AG04449 (cell line): ENCODE measurements at regions not wholly inside any gene's neighbourhood (a gene's known extent, or its start where the extent isn't known, plus 50 kb on each side); places are given as distances from the start of the nearest gene placed in this dataset.

Experiments used
- CTCF ChIA-PET: fragments of 350-600 bp; formaldehyde crosslinking; extraction: SDS; loops from one replicate; lab custom pipeline; 2021; ENCODE audit warnings: antibody characterized with exemption; lab: Yijun Ruan, JAX
- POLR2A ChIA-PET: fragments of 400-600, 350-600 bp; formaldehyde crosslinking; extraction: SDS; loops from one replicate; lab custom pipeline; 2020; ENCODE audit warnings: antibody characterized with exemption, inconsistent platforms; lab: Yijun Ruan, JAX
- DNase-seq: peaks from one replicate; pipeline ENCODE4 v3.0.0-alpha.2; 2010; ENCODE audit warnings: low read depth, low spot score
- H3K4me3 ChIP-seq: 2 replicates; pipeline ENCODE4 v1.5.1; 2011; ENCODE audit warnings: low read depth, mild to moderate bottlenecking, control low read depth, low read length
- CTCF ChIP-seq: IDR thresholded peaks from one replicate; pipeline ENCODE4 v1.5.1; 2011; ENCODE audit warnings: mild to moderate bottlenecking, moderate library complexity, low read length, control low read depth, inconsistent platforms; ENCODE audit not compliant: insufficient read depth; ENCODE audit errors: missing control alignments

GRCh38 chr1:106536741-106537140 is 519.7 kb upstream of the PRMT6 start:
- peak; percentile 58 for DNase-seq
- no peak overlapping the region for H3K4me3 ChIP-seq
- ChIA-PET CTCF (no interaction called here), POLR2A (no interaction called here)
- TF ChIP-seq CTCF = no peak

GRCh38 chr1:106548726-106549125 is 507.7 kb upstream of the PRMT6 start:
- CTCF ChIA-PET = no interaction called here
- TF ChIP-seq CTCF = no peak
- POLR2A ChIA-PET = no interaction called here
- no peak for DNase-seq
- no peak overlapping the region for H3K4me3 ChIP-seq

- POLR2A ChIA-PET = no interaction called here
- CTCF ChIA-PET = no interaction called here
These were observed 502.2 kb upstream of the PRMT6 start for GRCh38 chr1:106554294-106554693.

GRCh38 chr1:106555571-106555970 is 500.9 kb upstream of the PRMT6 start:
- TF ChIP-seq CTCF = no peak
- DNase-seq = no peak
- CTCF ChIA-PET = no interaction called here
- POLR2A ChIA-PET = no interaction called here
- H3K4me3 ChIP-seq = no peak overlapping the region

More at GRCh38 chr1:106554294-106554693, 502.2 kb upstream of the PRMT6 start:
- no peak overlapping the region for H3K4me3 ChIP-seq
- no peak for DNase-seq
- TF ChIP-seq CTCF = no peak

- DNase-seq = no peak
- CTCF ChIA-PET = no interaction called here
- TF ChIP-seq CTCF = no peak
- POLR2A ChIA-PET = no interaction called here
- H3K4me3 ChIP-seq = no peak overlapping the region
These were observed 492.3 kb upstream of the PRMT6 start for GRCh38 chr1:106564192-106564591.

GRCh38 chr1:106568201-106568974 is 488.1 kb upstream of the PRMT6 start:
- ChIA-PET CTCF (no interaction called here), POLR2A (no interaction called here)
- H3K4me3 ChIP-seq = no peak overlapping the region
- no peak for TF ChIP-seq CTCF
- DNase-seq = no peak
